GM18909 (cell line): ENCODE measurements at regions not wholly inside any gene's neighbourhood (a gene's known extent, or its start where the extent isn't known, plus 50 kb on each side); places are given as distances from the start of the nearest gene placed in this dataset.

Experiments
- ATAC-seq: cut with Tn5 transposase; IDR thresholded peaks from one replicate; pipeline ENCODE4 v1.9.1; 2021; ENCODE audit warnings: mild to moderate bottlenecking; ENCODE audit not compliant: unreplicated experiment, poor library complexity

- ATAC-seq, result no peak
Measured at GRCh38 chr18:24770311-24771024, 310.0 kb downstream of the HRH4 start.

GRCh38 chr18:24771300-24771699 is 310.9 kb downstream of the HRH4 start:
- ATAC-seq, result no peak

- ATAC-seq, result no peak
Measured at GRCh38 chr18:24773101-24773500, 312.7 kb downstream of the HRH4 start.

GRCh38 chr18:24776019-24776418 is 315.6 kb downstream of the HRH4 start:
- no peak for ATAC-seq

- ATAC-seq, result no peak
Measured at GRCh38 chr18:24778810-24779418, 318.5 kb downstream of the HRH4 start.

GRCh38 chr18:24782566-24782965 is 322.1 kb downstream of the HRH4 start:
- no peak for ATAC-seq

- ATAC-seq, result no peak
Measured at GRCh38 chr18:24785019-24785418, 324.6 kb downstream of the HRH4 start.

GRCh38 chr18:24786027-24786426 is 325.6 kb downstream of the HRH4 start:
- ATAC-seq, result no peak

- no peak for ATAC-seq
Measured at GRCh38 chr18:24790347-24790746, 329.9 kb downstream of the HRH4 start.

- ATAC-seq, result no peak
Measured at GRCh38 chr18:24791751-24792545, 331.5 kb downstream of the HRH4 start.

- ATAC-seq, result no peak
Measured at GRCh38 chr18:24793742-24794141, 333.3 kb downstream of the HRH4 start.

- no peak for ATAC-seq
Measured at GRCh38 chr18:24795129-24795528, 334.7 kb downstream of the HRH4 start.

GRCh38 chr18:24797981-24798380 is 337.5 kb downstream of the HRH4 start:
- no peak for ATAC-seq

- no peak for ATAC-seq
Measured at GRCh38 chr18:24799176-24799575, 338.7 kb downstream of the HRH4 start.

- no peak for ATAC-seq
Measured at GRCh38 chr18:24799720-24800119, 339.3 kb downstream of the HRH4 start.

GRCh38 chr18:24801001-24801400 is 340.6 kb downstream of the HRH4 start:
- no peak for ATAC-seq

GRCh38 chr18:24802456-24802855 is 342.0 kb downstream of the HRH4 start:
- ATAC-seq, result no peak

- no peak for ATAC-seq
Measured at GRCh38 chr18:24805156-24805555, 344.7 kb downstream of the HRH4 start.

- ATAC-seq, result no peak
Measured at GRCh38 chr18:24809173-24809950, 348.9 kb downstream of the HRH4 start.

- ATAC-seq, result no peak
Measured at GRCh38 chr18:24810561-24811305, 350.3 kb downstream of the HRH4 start.
